ENCODE measurements at regions not wholly inside any gene's neighbourhood (a gene's known extent, or its start where the extent isn't known, plus 50 kb on each side); places are given as distances from the start of the nearest gene placed in this dataset.

DNA sequence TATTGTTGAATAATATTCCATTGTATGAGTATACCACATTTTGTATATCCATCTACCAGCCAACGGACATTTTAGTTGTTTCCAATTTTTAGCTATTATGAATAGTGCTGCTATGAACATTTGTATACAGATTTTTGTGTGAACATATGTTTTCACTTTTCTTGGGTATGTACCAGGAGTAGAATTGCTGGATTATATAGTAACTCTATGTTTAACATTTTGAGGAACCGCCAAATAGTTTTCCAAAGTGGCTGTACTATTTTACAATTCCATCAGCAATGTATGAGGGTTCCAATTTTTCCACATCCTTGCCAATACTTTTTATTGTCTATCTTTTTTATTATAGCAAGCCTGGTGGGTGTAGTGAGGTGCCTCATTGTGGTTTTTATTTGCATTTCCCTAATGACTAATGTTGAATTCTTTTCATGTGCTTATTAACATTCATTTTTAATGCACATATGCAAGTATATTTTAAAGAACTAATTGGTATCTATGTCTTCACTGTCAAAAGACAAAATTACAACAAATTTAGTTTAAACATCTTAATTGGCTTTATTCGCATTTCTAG, 77.5 kb upstream of the PIAS1 start:
- Histone ChIP-seq H3K9me2 (ENCODE audit: insufficient read depth) (no peaks in the 10 kb centered on the region), H3K9me3 (ENCODE audit: control insufficient read depth in 1 of 2, insufficient read depth in 1 of 2, low read depth in 1 of 2, low read length in 2 of 2) (no peaks in the 10 kb centered on the region), H3K4me1 (ENCODE audit: control insufficient read depth in 1 of 2, insufficient read depth in 2 of 2, low read length in 2 of 2) (no peaks in the 10 kb centered on the region), H4K20me1 (ENCODE audit: insufficient read depth) (no peaks in the 10 kb centered on the region), H3K27ac (ENCODE audit: low read depth, low read length) (no peak overlapping the region), H3K79me2 (ENCODE audit: insufficient read depth, low read length) (no peaks in the 10 kb centered on the region), H3K27me3 (ENCODE audit: insufficient read depth, low read length) (no peaks in the 10 kb centered on the region), H2AFZ (ENCODE audit: low read depth, low read length, poor library complexity, severe bottlenecking) (no peak overlapping the region), H3K9ac (ENCODE audit: low read length) (no peak overlapping the region), H3K4me2 (ENCODE audit: low read length) (no peak overlapping the region), H3K36me3 (ENCODE audit: control insufficient read depth in 1 of 2, insufficient read depth in 2 of 2, low read length in 2 of 2) (no peaks in the 10 kb centered on the region), H3K4me3 (replicated peaks in 1 of 2; ENCODE audit: low read depth in 1 of 2, low read length in 2 of 2) (no peak overlapping the region)
- no TSS peak for BruUV-seq (replicated peaks)
- ATAC-seq = no peak
- TF ChIP-seq, protein P1, sequence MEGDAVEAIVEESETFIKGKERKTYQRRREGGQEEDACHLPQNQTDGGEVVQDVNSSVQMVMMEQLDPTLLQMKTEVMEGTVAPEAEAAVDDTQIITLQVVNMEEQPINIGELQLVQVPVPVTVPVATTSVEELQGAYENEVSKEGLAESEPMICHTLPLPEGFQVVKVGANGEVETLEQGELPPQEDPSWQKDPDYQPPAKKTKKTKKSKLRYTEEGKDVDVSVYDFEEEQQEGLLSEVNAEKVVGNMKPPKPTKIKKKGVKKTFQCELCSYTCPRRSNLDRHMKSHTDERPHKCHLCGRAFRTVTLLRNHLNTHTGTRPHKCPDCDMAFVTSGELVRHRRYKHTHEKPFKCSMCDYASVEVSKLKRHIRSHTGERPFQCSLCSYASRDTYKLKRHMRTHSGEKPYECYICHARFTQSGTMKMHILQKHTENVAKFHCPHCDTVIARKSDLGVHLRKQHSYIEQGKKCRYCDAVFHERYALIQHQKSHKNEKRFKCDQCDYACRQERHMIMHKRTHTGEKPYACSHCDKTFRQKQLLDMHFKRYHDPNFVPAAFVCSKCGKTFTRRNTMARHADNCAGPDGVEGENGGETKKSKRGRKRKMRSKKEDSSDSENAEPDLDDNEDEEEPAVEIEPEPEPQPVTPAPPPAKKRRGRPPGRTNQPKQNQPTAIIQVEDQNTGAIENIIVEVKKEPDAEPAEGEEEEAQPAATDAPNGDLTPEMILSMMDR (IDR thresholded peaks at IDR 0.05 in 2 of 3, conservative IDR thresholded peaks at IDR 0.05 in 1 of 3; ENCODE audit: borderline replicate concordance in 1 of 3, insufficient read depth in 1 of 3, low read depth in 2 of 3, low read length in 2 of 3) = no peak
- TF ChIP-seq ELF1 (IDR thresholded peaks at IDR 0.05; ENCODE audit: borderline replicate concordance, low read depth) (no peak), JUND (IDR thresholded peaks at IDR 0.05) (no peak), EGR1 (IDR thresholded peaks at IDR 0.05; ENCODE audit: low read depth) (no peak), TCF7L2 (IDR thresholded peaks at IDR 0.05; ENCODE audit: borderline replicate concordance, extremely low read depth, insufficient read depth, insufficient read length) (no peak), YY1 (IDR thresholded peaks at IDR 0.05; ENCODE audit: extremely low read depth, insufficient replicate concordance, low read depth, low read length) (no peak), POLR2AphosphoS5 (IDR thresholded peaks at IDR 0.05; ENCODE audit: low read depth, low read length) (no peak)
- TF ChIP-seq, protein P2, sequence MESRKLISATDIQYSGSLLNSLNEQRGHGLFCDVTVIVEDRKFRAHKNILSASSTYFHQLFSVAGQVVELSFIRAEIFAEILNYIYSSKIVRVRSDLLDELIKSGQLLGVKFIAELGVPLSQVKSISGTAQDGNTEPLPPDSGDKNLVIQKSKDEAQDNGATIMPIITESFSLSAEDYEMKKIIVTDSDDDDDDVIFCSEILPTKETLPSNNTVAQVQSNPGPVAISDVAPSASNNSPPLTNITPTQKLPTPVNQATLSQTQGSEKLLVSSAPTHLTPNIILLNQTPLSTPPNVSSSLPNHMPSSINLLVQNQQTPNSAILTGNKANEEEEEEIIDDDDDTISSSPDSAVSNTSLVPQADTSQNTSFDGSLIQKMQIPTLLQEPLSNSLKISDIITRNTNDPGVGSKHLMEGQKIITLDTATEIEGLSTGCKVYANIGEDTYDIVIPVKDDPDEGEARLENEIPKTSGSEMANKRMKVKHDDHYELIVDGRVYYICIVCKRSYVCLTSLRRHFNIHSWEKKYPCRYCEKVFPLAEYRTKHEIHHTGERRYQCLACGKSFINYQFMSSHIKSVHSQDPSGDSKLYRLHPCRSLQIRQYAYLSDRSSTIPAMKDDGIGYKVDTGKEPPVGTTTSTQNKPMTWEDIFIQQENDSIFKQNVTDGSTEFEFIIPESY (IDR thresholded peaks at IDR 0.05; ENCODE audit: extremely low read depth, insufficient replicate concordance, low read length) = no peak
- TF ChIP-seq, protein P3, sequence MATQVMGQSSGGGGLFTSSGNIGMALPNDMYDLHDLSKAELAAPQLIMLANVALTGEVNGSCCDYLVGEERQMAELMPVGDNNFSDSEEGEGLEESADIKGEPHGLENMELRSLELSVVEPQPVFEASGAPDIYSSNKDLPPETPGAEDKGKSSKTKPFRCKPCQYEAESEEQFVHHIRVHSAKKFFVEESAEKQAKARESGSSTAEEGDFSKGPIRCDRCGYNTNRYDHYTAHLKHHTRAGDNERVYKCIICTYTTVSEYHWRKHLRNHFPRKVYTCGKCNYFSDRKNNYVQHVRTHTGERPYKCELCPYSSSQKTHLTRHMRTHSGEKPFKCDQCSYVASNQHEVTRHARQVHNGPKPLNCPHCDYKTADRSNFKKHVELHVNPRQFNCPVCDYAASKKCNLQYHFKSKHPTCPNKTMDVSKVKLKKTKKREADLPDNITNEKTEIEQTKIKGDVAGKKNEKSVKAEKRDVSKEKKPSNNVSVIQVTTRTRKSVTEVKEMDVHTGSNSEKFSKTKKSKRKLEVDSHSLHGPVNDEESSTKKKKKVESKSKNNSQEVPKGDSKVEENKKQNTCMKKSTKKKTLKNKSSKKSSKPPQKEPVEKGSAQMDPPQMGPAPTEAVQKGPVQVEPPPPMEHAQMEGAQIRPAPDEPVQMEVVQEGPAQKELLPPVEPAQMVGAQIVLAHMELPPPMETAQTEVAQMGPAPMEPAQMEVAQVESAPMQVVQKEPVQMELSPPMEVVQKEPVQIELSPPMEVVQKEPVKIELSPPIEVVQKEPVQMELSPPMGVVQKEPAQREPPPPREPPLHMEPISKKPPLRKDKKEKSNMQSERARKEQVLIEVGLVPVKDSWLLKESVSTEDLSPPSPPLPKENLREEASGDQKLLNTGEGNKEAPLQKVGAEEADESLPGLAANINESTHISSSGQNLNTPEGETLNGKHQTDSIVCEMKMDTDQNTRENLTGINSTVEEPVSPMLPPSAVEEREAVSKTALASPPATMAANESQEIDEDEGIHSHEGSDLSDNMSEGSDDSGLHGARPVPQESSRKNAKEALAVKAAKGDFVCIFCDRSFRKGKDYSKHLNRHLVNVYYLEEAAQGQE (IDR thresholded peaks at IDR 0.05; ENCODE audit: low read depth) = no peak
- TF ChIP-seq, protein P4, sequence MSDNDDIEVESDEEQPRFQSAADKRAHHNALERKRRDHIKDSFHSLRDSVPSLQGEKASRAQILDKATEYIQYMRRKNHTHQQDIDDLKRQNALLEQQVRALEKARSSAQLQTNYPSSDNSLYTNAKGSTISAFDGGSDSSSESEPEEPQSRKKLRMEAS (IDR thresholded peaks at IDR 0.05) = no peak
- TF ChIP-seq, protein P5, sequence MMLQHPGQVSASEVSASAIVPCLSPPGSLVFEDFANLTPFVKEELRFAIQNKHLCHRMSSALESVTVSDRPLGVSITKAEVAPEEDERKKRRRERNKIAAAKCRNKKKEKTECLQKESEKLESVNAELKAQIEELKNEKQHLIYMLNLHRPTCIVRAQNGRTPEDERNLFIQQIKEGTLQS (IDR thresholded peaks at IDR 0.05) = no peak
- RAD21 ChIA-PET (ENCODE audit: low non-redundant PET in 1 of 2, low total read pairs in 2 of 2, uncharacterized antibody in 2 of 2, unreplicated experiment in 2 of 2) = no interaction called here
- CTCF ChIA-PET = no interaction called here
- intact Hi-C loops (cut with micrococcal nuclease) = no loop called here
- DNase-seq (ENCODE audit: low read depth, low spot score) = no peak
- POLR2A ChIA-PET = no interaction called here

Measured in HCT116 (cell line).